ENCODE measurements at regions not wholly inside any gene's neighbourhood (a gene's known extent, or its start where the extent isn't known, plus 50 kb on each side); places are given as distances from the start of the nearest gene placed in this dataset.

- H2AFZ ChIP-seq (ENCODE audit: control insufficient read depth, low read depth, low read length), result no peak overlapping the region
- H3K9me3 ChIP-seq (replicated peaks; ENCODE audit: control insufficient read depth, insufficient read depth, low read length), result no peaks in the 10 kb centered on the region
- WGBS (ENCODE audit: insufficient coverage, insufficient replicate concordance, low lambda C conversion rate, missing lambda C conversion rate), result 35% methylated on average over 2 of the region's 2 CpGs
- H3K4me2 ChIP-seq (ENCODE audit: control insufficient read depth, insufficient read depth), result no peak overlapping the region
- DNase-seq (ENCODE audit: low read depth, low spot score), result no peak
- CTCF ChIA-PET, result no interaction called here
- no peak overlapping the region for H3K9ac ChIP-seq (ENCODE audit: control insufficient read depth, insufficient read depth, low read length)
- no peaks in the 10 kb centered on the region for H3K4me1 ChIP-seq (ENCODE audit: control insufficient read depth, insufficient read depth, low read length)
- H3K79me2 ChIP-seq (ENCODE audit: control insufficient read depth, insufficient read depth, low read length), result no peaks in the 10 kb centered on the region
- BruUV-seq (replicated peaks), result no TSS peak
- RAD21 ChIA-PET (ENCODE audit: unreplicated experiment), result no interaction called here
- intact Hi-C loops (cut with micrococcal nuclease; ENCODE audit: unreplicated experiment) (no loop called here), in situ Hi-C loops (cut with MboI) (no loop called here)
- ATAC-seq, result no peak
- H3K36me3 ChIP-seq (ENCODE audit: control insufficient read depth in 2 of 2, insufficient read depth in 2 of 2, low read length in 1 of 2), result no peaks in the 10 kb centered on the region
- POLR2A ChIA-PET, result no interaction called here
- no peak for TF ChIP-seq RAD51 (IDR thresholded peaks at IDR 0.05)
- H3K4me3 ChIP-seq, result no peak overlapping the region
- H3K27me3 ChIP-seq (replicated peaks in 1 of 2; ENCODE audit: control insufficient read depth in 2 of 2, insufficient read depth in 2 of 2, low read length in 1 of 2), result no peaks in the 10 kb centered on the region
- no peak for FAIRE-seq
- SMC1A ChIA-PET (ENCODE audit: uncharacterized antibody, unreplicated experiment), result no interaction called here
- no peak overlapping the region for H3K27ac ChIP-seq (ENCODE audit: control insufficient read depth, insufficient read depth)
- no peaks in the 10 kb centered on the region for H4K20me1 ChIP-seq (ENCODE audit: control insufficient read depth, insufficient read depth)
Observed at GRCh38 chr15:47541562-47541961, 175.7 kb upstream of the SEMA6D start.

- Histone ChIP-seq H2AFZ (ENCODE audit: control insufficient read depth, low read depth, low read length) (no peak overlapping the region), H3K27me3 (replicated peaks in 1 of 2; ENCODE audit: control insufficient read depth in 2 of 2, insufficient read depth in 2 of 2, low read length in 1 of 2) (no peaks in the 10 kb centered on the region), H3K27ac (ENCODE audit: control insufficient read depth, insufficient read depth) (no peak overlapping the region), H3K79me2 (ENCODE audit: control insufficient read depth, insufficient read depth, low read length) (no peaks in the 10 kb centered on the region), H3K4me1 (ENCODE audit: control insufficient read depth, insufficient read depth, low read length) (no peaks in the 10 kb centered on the region), H3K9ac (ENCODE audit: control insufficient read depth, insufficient read depth, low read length) (no peak overlapping the region), H3K9me3 (replicated peaks; ENCODE audit: control insufficient read depth, insufficient read depth, low read length) (no peaks in the 10 kb centered on the region), H3K4me2 (ENCODE audit: control insufficient read depth, insufficient read depth) (no peak overlapping the region), H3K36me3 (ENCODE audit: control insufficient read depth in 2 of 2, insufficient read depth in 2 of 2, low read length in 1 of 2) (no peaks in the 10 kb centered on the region), H3K4me3 (no peak overlapping the region), H4K20me1 (ENCODE audit: control insufficient read depth, insufficient read depth) (no peaks in the 10 kb centered on the region)
- ChIA-PET SMC1A (ENCODE audit: uncharacterized antibody, unreplicated experiment) (no interaction called here), POLR2A (no interaction called here), RAD21 (ENCODE audit: unreplicated experiment) (no interaction called here), CTCF (interaction anchor here (0.6 kb wide), 1 partner anchor 69 kb away, joined by 3 read pairs; no protein-coding TSS in a partner anchor)
- DNase-seq (ENCODE audit: low read depth, low spot score), result no peak
- FAIRE-seq, result no peak
- ATAC-seq, result no peak
- intact Hi-C loops (cut with micrococcal nuclease; ENCODE audit: unreplicated experiment) (no loop called here), in situ Hi-C loops (cut with MboI) (no loop called here)
- 4% methylated on average over 2 of the region's 2 CpGs for WGBS (ENCODE audit: insufficient coverage, insufficient replicate concordance, low lambda C conversion rate, missing lambda C conversion rate)
- no TSS peak for BruUV-seq (replicated peaks)
- TF ChIP-seq BMI1 (IDR thresholded peaks at IDR 0.05; ENCODE audit: borderline replicate concordance), result no peak
- TF ChIP-seq ZZZ3 (IDR thresholded peaks at IDR 0.05; ENCODE audit: control insufficient read depth, insufficient read length, low read depth), result no peak
- no peak for TF ChIP-seq TBL1XR1 (IDR thresholded peaks at IDR 0.05; ENCODE audit: low read depth, low read length)
- TF ChIP-seq TARDBP (IDR thresholded peaks at IDR 0.05; ENCODE audit: borderline replicate concordance), result no peak
- TF ChIP-seq LARP7 (IDR thresholded peaks at IDR 0.05), result no peak
- TF ChIP-seq MEF2B (IDR thresholded peaks at IDR 0.05; ENCODE audit: partially characterized antibody, poor library complexity, severe bottlenecking), result no peak
- TF ChIP-seq IRF4 (IDR thresholded peaks at IDR 0.05; ENCODE audit: low read depth, low read length), result no peak
- TF ChIP-seq BHLHE40 (IDR thresholded peaks at IDR 0.05; ENCODE audit: borderline replicate concordance in 1 of 2, low read depth in 2 of 2, low read length in 1 of 2), result no peak
- no peak for TF ChIP-seq SREBF2 (IDR thresholded peaks at IDR 0.05; ENCODE audit: low read length)
- no peak for TF ChIP-seq ZNF622 (IDR thresholded peaks at IDR 0.05)
- no peak for TF ChIP-seq RELB (IDR thresholded peaks at IDR 0.05; ENCODE audit: low read depth)
- TF ChIP-seq KAT2A (conservative IDR thresholded peaks at IDR 0.05; ENCODE audit: control insufficient read depth, low read depth, low read length), result no peak
- TF ChIP-seq, protein P1, sequence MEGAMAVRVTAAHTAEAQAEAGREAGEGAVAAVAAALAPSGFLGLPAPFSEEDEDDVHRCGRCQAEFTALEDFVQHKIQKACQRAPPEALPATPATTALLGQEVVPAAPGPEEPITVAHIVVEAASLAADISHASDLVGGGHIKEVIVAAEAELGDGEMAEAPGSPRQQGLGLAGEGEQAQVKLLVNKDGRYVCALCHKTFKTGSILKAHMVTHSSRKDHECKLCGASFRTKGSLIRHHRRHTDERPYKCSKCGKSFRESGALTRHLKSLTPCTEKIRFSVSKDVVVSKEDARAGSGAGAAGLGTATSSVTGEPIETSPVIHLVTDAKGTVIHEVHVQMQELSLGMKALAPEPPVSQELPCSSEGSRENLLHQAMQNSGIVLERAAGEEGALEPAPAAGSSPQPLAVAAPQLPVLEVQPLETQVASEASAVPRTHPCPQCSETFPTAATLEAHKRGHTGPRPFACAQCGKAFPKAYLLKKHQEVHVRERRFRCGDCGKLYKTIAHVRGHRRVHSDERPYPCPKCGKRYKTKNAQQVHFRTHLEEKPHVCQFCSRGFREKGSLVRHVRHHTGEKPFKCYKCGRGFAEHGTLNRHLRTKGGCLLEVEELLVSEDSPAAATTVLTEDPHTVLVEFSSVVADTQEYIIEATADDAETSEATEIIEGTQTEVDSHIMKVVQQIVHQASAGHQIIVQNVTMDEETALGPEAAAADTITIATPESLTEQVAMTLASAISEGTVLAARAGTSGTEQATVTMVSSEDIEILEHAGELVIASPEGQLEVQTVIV (IDR thresholded peaks at IDR 0.05; ENCODE audit: borderline replicate concordance, partially characterized antibody), result no peak
- TF ChIP-seq HDAC6 (IDR thresholded peaks at IDR 0.05; ENCODE audit: unreplicated experiment), result no peak
Observed at GRCh38 chr15:47542312-47542989, 174.9 kb upstream of the SEMA6D start.

Data from GM12878 (cell line).